Uterus (tissue), 2 donors: ENCODE measurements at regions not wholly inside any gene's neighbourhood (a gene's known extent, or its start where the extent isn't known, plus 50 kb on each side); places are given as distances from the start of the nearest gene placed in this dataset.

Experiments
- CTCF ChIP-seq, 4 experiments: fragments of 200-600 bp in 2 of 4; fragments of 450-650 bp in 2 of 4; sonication (generic) in 2 of 4; IDR thresholded peaks; one replicate each; pipeline ENCODE4 v1.5.1; 2016 to 2019; ENCODE audit warnings: antibody characterized with exemption in 4 of 4, mild to moderate bottlenecking in 2 of 4, moderate library complexity in 1 of 4
- POLR2A ChIP-seq, 2 donors: fragments of 450-650 bp; IDR thresholded peaks; one replicate each; pipeline ENCODE4 v1.6.1; 2016; ENCODE audit warnings: antibody characterized with exemption in 2 of 2, mild to moderate bottlenecking in 1 of 2, moderate library complexity in 1 of 2

DNA sequence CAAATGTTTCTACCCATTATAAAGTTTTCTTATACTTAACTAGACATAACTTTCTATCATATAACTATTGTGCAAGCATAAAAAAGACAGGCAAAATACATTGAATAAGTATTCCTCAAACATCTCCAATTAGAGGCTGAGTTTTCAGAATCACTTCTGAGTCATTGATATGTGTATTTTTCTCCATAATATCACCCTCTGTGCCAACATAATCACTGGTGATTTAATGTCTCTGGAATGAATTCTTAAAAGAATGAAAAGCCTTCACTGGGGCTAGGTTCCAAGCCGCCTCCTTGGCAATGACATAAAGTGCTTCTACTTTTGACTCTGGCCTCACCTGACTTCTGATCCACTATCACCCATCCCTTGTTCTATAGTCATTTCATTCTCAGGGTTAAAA lies 197.0 kb upstream of the E2F8 start:
- TF ChIP-seq POLR2A (IDR thresholded peaks at IDR 0.05) (no peak), CTCF (IDR thresholded peaks at IDR 0.05) (no peak)
